ENCODE measurements at regions not wholly inside any gene's neighbourhood (a gene's known extent, or its start where the extent isn't known, plus 50 kb on each side); places are given as distances from the start of the nearest gene placed in this dataset.

GRCh38 chr14:94690486-94690885, 78.3 kb downstream of the SERPINA3 start:
- Mint-ChIP-seq H3K27ac (no peak overlapping the region), H3K27me3 (peaks cover 31% of the 10 kb centered on the region), H3K4me3 (no peak overlapping the region), H3K36me3 (ENCODE audit: low read depth) (no peaks in the 10 kb centered on the region), H3K9me3 (no peaks in the 10 kb centered on the region), H3K4me1 (ENCODE audit: low read depth) (no peaks in the 10 kb centered on the region)
- DNase-seq, result no peak

- Mint-ChIP-seq H3K9me3 (no peaks in the 10 kb centered on the region), H3K36me3 (ENCODE audit: low read depth) (no peaks in the 10 kb centered on the region), H3K4me1 (ENCODE audit: low read depth) (no peaks in the 10 kb centered on the region), H3K27ac (no peak overlapping the region), H3K4me3 (no peak overlapping the region), H3K27me3 (peaks cover 31% of the 10 kb centered on the region)
- DNase-seq, result no peak
These were observed 77.8 kb downstream of the SERPINA3 start for GRCh38 chr14:94689985-94690400.

- H3K4me3 Mint-ChIP-seq, result no peak overlapping the region
- DNase-seq, result peak; percentile 67
These were observed 77.2 kb downstream of the SERPINA3 start for GRCh38 chr14:94689218-94689984.

GRCh38 chr14:94686511-94687160, 74.4 kb downstream of the SERPINA3 start:
- Mint-ChIP-seq H3K27ac (no peak overlapping the region), H3K36me3 (ENCODE audit: low read depth) (no peaks in the 10 kb centered on the region), H3K9me3 (no peaks in the 10 kb centered on the region), H3K4me1 (ENCODE audit: low read depth) (no peaks in the 10 kb centered on the region), H3K4me3 (no peak overlapping the region), H3K27me3 (peaks cover 31% of the 10 kb centered on the region)
- DNase-seq, result no peak

More at GRCh38 chr14:94689218-94689984, 77.2 kb downstream of the SERPINA3 start:
- Mint-ChIP-seq H3K27ac (no peak overlapping the region), H3K9me3 (no peaks in the 10 kb centered on the region), H3K4me1 (ENCODE audit: low read depth) (no peaks in the 10 kb centered on the region), H3K27me3 (peaks cover 31% of the 10 kb centered on the region), H3K36me3 (ENCODE audit: low read depth) (no peaks in the 10 kb centered on the region)

DNA sequence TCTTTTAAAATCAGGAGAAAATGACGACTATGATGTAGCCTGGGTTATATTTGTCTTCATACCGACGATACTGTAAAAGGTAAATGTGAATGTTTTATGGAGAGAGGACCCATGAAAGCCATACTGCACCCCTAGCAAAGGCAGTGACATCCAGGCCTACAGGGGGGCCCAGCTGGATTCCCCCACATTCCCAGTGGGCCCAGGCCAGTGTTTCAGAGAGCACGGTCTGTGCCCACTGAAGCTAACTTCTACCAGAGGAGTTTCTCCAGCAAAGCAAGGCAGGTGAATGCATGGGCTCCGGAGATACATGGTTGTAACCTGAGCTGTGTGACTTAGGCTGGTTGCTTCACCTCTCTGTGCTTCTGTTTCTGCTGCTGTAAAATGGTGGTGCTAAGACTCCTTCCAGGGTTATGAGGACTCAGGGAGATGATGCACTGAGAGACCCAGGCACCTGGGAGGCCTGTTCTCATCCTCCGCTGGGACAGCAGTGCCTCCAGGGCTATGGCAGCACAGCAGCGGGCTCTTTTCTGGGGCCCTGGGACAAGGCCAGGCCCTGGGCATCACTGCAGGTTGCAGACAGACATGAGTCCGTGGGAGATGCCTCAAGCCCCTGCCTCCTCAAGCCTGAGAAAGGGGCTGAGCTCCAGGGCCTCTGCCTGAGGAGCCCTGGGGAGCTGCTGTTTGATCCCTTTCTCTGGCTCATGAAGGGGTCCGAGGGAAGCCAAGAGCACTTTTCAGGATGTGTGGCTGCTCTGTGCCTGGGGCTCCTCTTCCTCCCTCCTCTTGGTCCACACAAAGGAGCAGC, 73.7 kb downstream of the SERPINA3 start:
- DNase-seq, result no peak
- H3K9me3 Mint-ChIP-seq, result no peaks in the 10 kb centered on the region
- H3K4me3 Mint-ChIP-seq, result no peak overlapping the region
- H3K27ac Mint-ChIP-seq, result no peak overlapping the region
- H3K36me3 Mint-ChIP-seq (ENCODE audit: low read depth), result no peaks in the 10 kb centered on the region
- no peaks in the 10 kb centered on the region for H3K4me1 Mint-ChIP-seq (ENCODE audit: low read depth)
- H3K27me3 Mint-ChIP-seq, result peaks cover 25% of the 10 kb centered on the region

GRCh38 chr14:94685166-94685581, 73.0 kb downstream of the SERPINA3 start:
- no peak overlapping the region for H3K4me3 Mint-ChIP-seq
- no peaks in the 10 kb centered on the region for H3K9me3 Mint-ChIP-seq
- no peaks in the 10 kb centered on the region for H3K36me3 Mint-ChIP-seq (ENCODE audit: low read depth)
- H3K4me1 Mint-ChIP-seq (ENCODE audit: low read depth), result no peaks in the 10 kb centered on the region
- no peak for DNase-seq
- peaks cover 19% of the 10 kb centered on the region for H3K27me3 Mint-ChIP-seq
- H3K27ac Mint-ChIP-seq, result no peak overlapping the region

DNA sequence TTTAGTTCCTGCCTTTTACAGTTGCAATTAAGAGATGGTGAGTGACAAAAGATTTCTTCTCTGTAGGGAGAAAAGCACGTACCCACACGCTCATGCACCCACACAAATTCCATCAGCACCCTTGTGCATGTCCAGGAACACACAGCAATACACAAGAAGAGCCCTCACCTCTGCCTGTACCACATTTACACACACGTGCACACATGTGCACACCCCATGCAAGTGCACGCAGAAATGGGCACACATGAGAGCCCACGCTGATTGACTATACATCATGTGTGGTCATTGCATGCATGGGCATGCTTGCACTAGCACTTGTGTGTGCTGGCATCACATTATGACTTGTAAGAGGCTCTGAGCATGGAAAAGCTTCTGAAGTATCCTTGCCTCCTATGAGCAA, 70.5 kb downstream of the SERPINA3 start:
- no peak overlapping the region for H3K27ac Mint-ChIP-seq
- H3K36me3 Mint-ChIP-seq (ENCODE audit: low read depth), result no peaks in the 10 kb centered on the region
- H3K27me3 Mint-ChIP-seq, result peaks cover 10% of the 10 kb centered on the region
- no peaks in the 10 kb centered on the region for H3K4me1 Mint-ChIP-seq (ENCODE audit: low read depth)
- H3K9me3 Mint-ChIP-seq, result no peaks in the 10 kb centered on the region
- DNase-seq, result no peak
- H3K4me3 Mint-ChIP-seq, result no peak overlapping the region

DNA sequence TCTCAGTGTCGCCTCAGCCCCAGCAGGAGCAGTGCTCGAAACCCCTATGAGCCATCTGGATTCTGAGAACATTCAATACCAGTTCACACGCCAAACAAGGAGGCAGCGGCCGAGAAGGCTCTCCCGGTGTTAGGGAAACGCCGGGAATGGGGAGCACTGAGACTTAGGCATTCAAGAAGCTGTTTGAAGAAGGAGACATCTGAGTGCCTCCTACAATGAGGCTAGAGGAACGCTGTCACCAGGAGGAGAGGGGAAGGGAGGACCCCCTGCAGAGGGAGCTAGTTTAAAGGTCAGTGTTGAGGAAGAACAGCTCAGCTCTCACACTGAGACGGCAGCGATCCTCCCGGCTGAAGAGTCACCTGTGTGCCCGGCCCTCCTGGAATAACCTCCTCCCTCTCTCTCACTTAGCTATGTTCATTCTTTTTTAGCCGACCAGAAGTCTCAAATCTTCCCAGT, 69.9 kb downstream of the SERPINA3 start:
- Mint-ChIP-seq H3K4me3 (no peak overlapping the region), H3K36me3 (ENCODE audit: low read depth) (no peaks in the 10 kb centered on the region), H3K27me3 (peaks cover 10% of the 10 kb centered on the region), H3K9me3 (no peaks in the 10 kb centered on the region), H3K4me1 (ENCODE audit: low read depth) (no peaks in the 10 kb centered on the region), H3K27ac (no peak overlapping the region)
- DNase-seq, result no peak

DNA sequence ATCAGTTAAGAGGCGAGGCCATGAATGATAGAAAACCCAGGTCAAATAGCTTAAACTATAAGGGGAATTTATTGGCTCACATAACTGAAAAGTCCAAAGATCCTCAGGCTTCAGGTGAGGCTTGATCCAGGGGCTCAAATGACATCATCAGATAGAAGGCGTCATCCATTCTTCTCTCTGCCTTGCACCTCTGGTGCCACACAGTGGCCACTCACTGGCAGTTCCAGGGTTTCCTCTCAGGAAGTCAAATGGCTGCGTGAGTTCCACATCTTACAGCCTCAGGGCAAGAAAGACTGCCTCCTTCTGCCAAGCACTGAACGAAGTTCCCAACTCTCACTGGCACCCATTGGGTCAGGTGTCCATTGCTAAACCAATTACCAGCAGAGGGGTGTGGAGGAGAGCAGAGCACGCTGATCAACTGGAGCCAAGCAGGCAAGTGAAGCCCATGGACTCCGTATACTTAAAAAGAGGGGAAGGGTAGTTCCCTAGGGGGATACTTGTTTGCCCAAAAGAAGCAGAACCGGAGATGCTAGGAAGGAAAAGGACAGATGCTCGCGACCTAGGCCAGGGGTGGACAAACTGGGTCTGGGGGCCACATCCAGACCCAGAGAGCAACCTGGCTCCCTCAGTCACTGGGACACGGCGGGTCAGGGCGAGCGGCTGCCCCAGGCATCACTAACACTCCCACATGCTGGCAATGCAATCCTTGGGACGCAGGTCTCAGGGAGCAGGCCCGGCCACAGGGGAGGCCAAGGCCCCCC, 69.3 kb downstream of the SERPINA3 start:
- Mint-ChIP-seq H3K4me1 (ENCODE audit: low read depth) (no peaks in the 10 kb centered on the region), H3K27me3 (peaks cover 10% of the 10 kb centered on the region), H3K4me3 (no peak overlapping the region), H3K9me3 (no peaks in the 10 kb centered on the region), H3K36me3 (ENCODE audit: low read depth) (no peaks in the 10 kb centered on the region), H3K27ac (no peak overlapping the region)
- DNase-seq, result no peak

GRCh38 chr14:94680862-94681288, 68.7 kb downstream of the SERPINA3 start:
- H3K27me3 Mint-ChIP-seq, result peaks cover 10% of the 10 kb centered on the region
- H3K4me1 Mint-ChIP-seq (ENCODE audit: low read depth), result no peaks in the 10 kb centered on the region
- no peaks in the 10 kb centered on the region for H3K36me3 Mint-ChIP-seq (ENCODE audit: low read depth)
- no peak overlapping the region for H3K4me3 Mint-ChIP-seq
- no peak overlapping the region for H3K27ac Mint-ChIP-seq
- H3K9me3 Mint-ChIP-seq, result no peaks in the 10 kb centered on the region
- no peak for DNase-seq

DNA sequence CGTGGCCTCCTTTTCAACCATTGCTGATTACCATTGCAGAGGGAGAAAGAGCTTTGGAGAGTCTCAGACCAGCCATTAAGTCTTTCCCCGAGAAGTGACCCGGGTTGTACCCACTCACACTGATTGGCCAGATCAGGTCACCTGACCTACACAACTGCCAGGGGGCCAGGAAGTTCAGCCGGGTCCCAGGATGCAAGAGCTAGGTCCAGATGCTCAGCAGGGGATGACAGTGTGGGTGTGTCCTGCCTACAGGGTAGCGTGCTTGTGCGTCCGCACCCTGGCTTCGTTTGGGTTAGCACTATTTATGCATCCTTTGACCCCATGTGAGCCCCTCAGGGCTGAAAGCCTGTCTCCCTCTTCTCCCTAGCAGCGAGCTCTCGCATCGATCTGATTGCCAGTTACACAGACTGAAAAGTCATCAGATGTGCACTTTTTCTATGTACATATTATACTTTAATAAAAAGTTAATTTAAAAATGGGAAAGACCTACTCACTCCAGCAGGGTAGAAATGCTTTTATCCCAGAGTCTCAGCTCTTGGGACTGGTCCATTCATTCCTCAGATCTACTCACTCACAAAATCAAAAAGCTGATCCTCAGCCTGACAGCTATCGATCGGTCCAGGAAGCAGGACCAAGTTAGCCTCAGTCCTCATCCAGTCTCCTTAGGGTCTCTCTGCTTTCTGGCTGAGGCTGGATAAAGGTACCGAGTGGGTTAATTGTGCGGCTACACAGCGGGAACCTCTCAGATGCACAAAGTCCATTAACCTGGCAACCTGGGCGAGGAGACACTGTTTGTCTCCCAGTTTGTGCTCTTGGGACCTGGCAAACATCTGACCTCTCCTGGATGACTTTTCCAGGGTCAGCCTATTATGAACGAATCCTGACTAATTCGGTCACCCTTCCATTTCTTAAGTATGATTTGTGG, 68.0 kb downstream of the SERPINA3 start:
- Mint-ChIP-seq H3K36me3 (ENCODE audit: low read depth) (no peaks in the 10 kb centered on the region), H3K27ac (no peak overlapping the region), H3K27me3 (peaks cover 10% of the 10 kb centered on the region), H3K4me3 (no peak overlapping the region), H3K9me3 (no peaks in the 10 kb centered on the region), H3K4me1 (ENCODE audit: low read depth) (no peaks in the 10 kb centered on the region)
- no peak for DNase-seq

DNA sequence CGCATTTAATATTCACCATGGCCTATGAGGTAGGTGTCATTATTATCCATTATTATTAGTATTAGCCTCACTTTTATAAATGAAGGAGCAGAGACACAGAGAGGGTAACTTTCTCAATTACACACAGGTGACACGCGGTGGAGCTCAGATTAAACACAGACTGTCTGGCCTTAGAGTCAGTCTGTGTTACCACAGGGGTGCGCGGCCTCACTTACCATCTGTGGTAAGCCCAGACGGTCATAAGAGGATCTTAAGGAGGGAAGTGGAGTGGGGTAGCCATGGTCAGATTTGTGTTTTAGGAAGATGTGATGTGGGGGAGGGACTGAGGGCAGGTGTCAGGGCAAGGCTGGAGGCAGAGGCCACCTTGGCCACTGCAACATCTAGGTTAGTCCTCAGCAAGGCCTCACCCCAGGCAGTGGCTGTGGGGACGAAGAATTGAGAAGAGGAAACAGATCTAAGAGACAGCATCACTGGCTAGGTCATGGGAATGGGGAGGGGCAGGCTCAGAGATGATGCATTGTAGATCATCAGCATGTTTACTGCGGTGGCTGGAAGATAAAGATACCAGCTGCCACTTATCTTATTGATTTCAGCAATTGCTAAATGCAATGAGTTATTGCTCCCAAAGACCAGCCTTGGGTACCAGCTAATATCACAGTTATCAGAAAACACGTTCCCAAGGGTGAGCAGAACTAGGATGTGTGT, 67.1 kb downstream of the SERPINA3 start:
- H3K9me3 Mint-ChIP-seq, result no peaks in the 10 kb centered on the region
- no peak for DNase-seq
- no peaks in the 10 kb centered on the region for H3K36me3 Mint-ChIP-seq (ENCODE audit: low read depth)
- H3K27ac Mint-ChIP-seq, result no peak overlapping the region
- no peak overlapping the region for H3K4me3 Mint-ChIP-seq
- H3K4me1 Mint-ChIP-seq (ENCODE audit: low read depth), result no peaks in the 10 kb centered on the region
- H3K27me3 Mint-ChIP-seq, result peaks cover 10% of the 10 kb centered on the region

DNA sequence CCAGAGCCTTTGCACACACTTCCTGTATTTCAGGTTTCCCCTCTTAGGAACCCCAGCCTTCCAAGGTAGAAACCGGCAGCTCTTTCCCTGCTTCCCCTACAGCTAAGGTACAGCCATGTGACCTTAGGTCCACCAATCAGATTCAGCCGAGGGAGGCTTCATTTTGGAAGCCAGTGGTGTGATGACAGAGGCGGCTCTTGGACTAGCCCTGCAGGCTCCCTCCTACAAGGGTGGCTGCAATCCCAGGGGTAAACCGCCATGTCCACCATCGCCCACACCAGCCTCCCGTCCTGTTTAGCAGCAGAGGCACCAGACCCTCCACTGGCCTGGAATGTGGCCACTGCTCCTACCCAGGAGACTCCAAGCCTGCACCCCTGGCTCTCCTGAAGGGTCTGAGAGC, 65.6 kb downstream of the SERPINA3 start:
- Mint-ChIP-seq H3K27me3 (peaks cover 10% of the 10 kb centered on the region), H3K4me1 (ENCODE audit: low read depth) (no peaks in the 10 kb centered on the region), H3K36me3 (ENCODE audit: low read depth) (no peaks in the 10 kb centered on the region), H3K4me3 (no peak overlapping the region), H3K27ac (no peak overlapping the region), H3K9me3 (no peaks in the 10 kb centered on the region)
- DNase-seq, result no peak
